ENCODE measurements at regions not wholly inside any gene's neighbourhood (a gene's known extent, or its start where the extent isn't known, plus 50 kb on each side); places are given as distances from the start of the nearest gene placed in this dataset.

GRCh38 chrX:15911734-15912550 is 57.3 kb upstream of the AP1S2 start:
- DNase-seq, result peak in 1 of 2 donors; percentile 21
- intact Hi-C loops (cut with DNase I; ENCODE audit: low total_unique reads), result no loop called here
- no peak overlapping the region for H3K27ac ChIP-seq

GRCh38 chrX:15909605-15910004 is 55.0 kb upstream of the AP1S2 start:
- H3K36me3 ChIP-seq, result no peaks in the 10 kb centered on the region
- DNase-seq, result no peak
- no peaks in the 10 kb centered on the region for H3K4me1 ChIP-seq
- no peaks in the 10 kb centered on the region for H3K9me3 ChIP-seq
- H3K27me3 ChIP-seq, result no peaks in the 10 kb centered on the region
- TF ChIP-seq CTCF (IDR thresholded peaks at IDR 0.05), result no peak
- H3K27ac ChIP-seq, result no peak overlapping the region
- intact Hi-C loops (cut with DNase I; ENCODE audit: low total_unique reads), result no loop called here
- H3K4me3 ChIP-seq, result no peak overlapping the region

More at GRCh38 chrX:15911734-15912550, 57.3 kb upstream of the AP1S2 start:
- no peaks in the 10 kb centered on the region for H3K9me3 ChIP-seq
- no peaks in the 10 kb centered on the region for H3K36me3 ChIP-seq
- H3K4me1 ChIP-seq, result no peaks in the 10 kb centered on the region
- H3K27me3 ChIP-seq, result no peaks in the 10 kb centered on the region
- no peak for TF ChIP-seq CTCF (IDR thresholded peaks at IDR 0.05)
- H3K4me3 ChIP-seq, result no peak overlapping the region

- intact Hi-C loops (cut with DNase I; ENCODE audit: low total_unique reads), result no loop called here
- H3K4me3 ChIP-seq, result no peak overlapping the region
- no peaks in the 10 kb centered on the region for H3K27me3 ChIP-seq
- no peak for TF ChIP-seq CTCF (IDR thresholded peaks at IDR 0.05)
- no peaks in the 10 kb centered on the region for H3K9me3 ChIP-seq
- no peak overlapping the region for H3K27ac ChIP-seq
- no peaks in the 10 kb centered on the region for H3K36me3 ChIP-seq
- no peak for DNase-seq
- H3K4me1 ChIP-seq, result no peaks in the 10 kb centered on the region
These were observed 54.1 kb upstream of the AP1S2 start for GRCh38 chrX:15908603-15909290.

GRCh38 chrX:15906041-15906943 is 51.7 kb upstream of the AP1S2 start:
- H3K27me3 ChIP-seq, result no peaks in the 10 kb centered on the region
- no peak for TF ChIP-seq CTCF (IDR thresholded peaks at IDR 0.05)
- intact Hi-C loops (cut with DNase I; ENCODE audit: low total_unique reads), result no loop called here

More at GRCh38 chrX:15906041-15906943, 51.7 kb upstream of the AP1S2 start:
- no peak for DNase-seq
- Histone ChIP-seq H3K4me1 (no peaks in the 10 kb centered on the region), H3K4me3 (no peak overlapping the region), H3K27ac (no peak overlapping the region), H3K9me3 (peaks cover 0 to 2% (median 0%) of the 10 kb centered on the region in 3 donors), H3K36me3 (no peaks in the 10 kb centered on the region)

Data from tibial artery (tissue), 4 donors.